ENCODE measurements at regions not wholly inside any gene's neighbourhood (a gene's known extent, or its start where the extent isn't known, plus 50 kb on each side); places are given as distances from the start of the nearest gene placed in this dataset.
"Not testable (repeated sequence)": the region's sequence is repeated elsewhere in the genome, so short reads cannot be mapped to it uniquely, and the experiment has no call there.

GRCh38 chr9:91512235-91512634, 88.6 kb upstream of the NFIL3 start:
- not testable (repeated sequence) for H3K27ac ChIP-seq, H3K4me3 ChIP-seq

GRCh38 chr9:91503673-91504081, 80.0 kb upstream of the NFIL3 start:
- Histone ChIP-seq H3K27ac (no peak overlapping the region), H3K4me3 (no peak overlapping the region)

- Histone ChIP-seq H3K4me3 (no peak overlapping the region), H3K27ac (no peak overlapping the region)
These were observed 79.5 kb upstream of the NFIL3 start for GRCh38 chr9:91502913-91503672.

- no peak overlapping the region for H3K27ac ChIP-seq
- H3K4me3 ChIP-seq = no peak overlapping the region
These were observed 78.8 kb upstream of the NFIL3 start for GRCh38 chr9:91502475-91502874.

GRCh38 chr9:91500509-91501014, 76.9 kb upstream of the NFIL3 start:
- Histone ChIP-seq H3K27ac (no peak overlapping the region), H3K4me3 (no peak overlapping the region)

GRCh38 chr9:91496351-91496750, 72.7 kb upstream of the NFIL3 start:
- Histone ChIP-seq H3K4me3 (no peak overlapping the region), H3K27ac (peak overlapping the region in 4 of 21 experiments; percentile 8 to 43 (median 24))

GRCh38 chr9:91495450-91495849, 71.8 kb upstream of the NFIL3 start:
- Histone ChIP-seq H3K4me3 (no peak overlapping the region), H3K27ac (peak overlapping the region in 7 of 21 experiments; percentile 8 to 69 (median 34))

- Histone ChIP-seq H3K4me3 (no peak overlapping the region), H3K27ac (peak overlapping the region in 9 of 21 experiments; percentile 8 to 69 (median 37))
These were observed 71.1 kb upstream of the NFIL3 start for GRCh38 chr9:91494751-91495150.

GRCh38 chr9:91492237-91492636, 68.6 kb upstream of the NFIL3 start:
- H3K27ac ChIP-seq = no peak overlapping the region
- H3K4me3 ChIP-seq = no peak overlapping the region

- Histone ChIP-seq H3K4me3 (no peak overlapping the region), H3K27ac (no peak overlapping the region)
These were observed 68.0 kb upstream of the NFIL3 start for GRCh38 chr9:91491624-91492023.

GRCh38 chr9:91489361-91489899, 65.8 kb upstream of the NFIL3 start:
- peak overlapping the region in 4 of 21 experiments; percentile 17 to 61 (median 43) for H3K27ac ChIP-seq
- H3K4me3 ChIP-seq = no peak overlapping the region

- Histone ChIP-seq H3K27ac (peak overlapping the region in 2 of 21 experiments; percentile 26 to 62), H3K4me3 (no peak overlapping the region)
These were observed 64.7 kb upstream of the NFIL3 start for GRCh38 chr9:91488341-91488740.

GRCh38 chr9:91486699-91487497, 63.3 kb upstream of the NFIL3 start:
- Histone ChIP-seq H3K27ac (peak overlapping the region in 7 of 21 experiments; percentile 31 to 67 (median 61)), H3K4me3 (no peak overlapping the region)

- no peak overlapping the region for H3K4me3 ChIP-seq
- H3K27ac ChIP-seq = peak overlapping the region in 2 of 21 experiments; percentile 25 to 84
These were observed 61.4 kb upstream of the NFIL3 start for GRCh38 chr9:91485006-91485405.

- Histone ChIP-seq H3K4me3 (no peak overlapping the region), H3K27ac (peak overlapping the region in 11 of 21 experiments; percentile 0 to 84 (median 64))
These were observed 60.2 kb upstream of the NFIL3 start for GRCh38 chr9:91483835-91484234.

- H3K4me3 ChIP-seq = no peak overlapping the region
These were observed 59.6 kb upstream of the NFIL3 start for GRCh38 chr9:91483189-91483691.

GRCh38 chr9:91481972-91482371, 58.3 kb upstream of the NFIL3 start:
- H3K27ac ChIP-seq = peak overlapping the region in 5 of 21 experiments; percentile 9 to 84 (median 36)
- H3K4me3 ChIP-seq = no peak overlapping the region

More at GRCh38 chr9:91483189-91483691, 59.6 kb upstream of the NFIL3 start:
- H3K27ac ChIP-seq = peak overlapping the region in 12 of 21 experiments; percentile 17 to 84 (median 64)

- H3K4me3 ChIP-seq = no peak overlapping the region
- H3K27ac ChIP-seq = no peak overlapping the region
These were observed 53.5 kb upstream of the NFIL3 start for GRCh38 chr9:91477106-91477505.

GRCh38 chr9:91474656-91475055, 51.0 kb upstream of the NFIL3 start:
- no peak overlapping the region for H3K4me3 ChIP-seq
- no peak overlapping the region for H3K27ac ChIP-seq

Measured in skin epidermis (tissue), 12 donors.